ENCODE measurements at regions not wholly inside any gene's neighbourhood (a gene's known extent, or its start where the extent isn't known, plus 50 kb on each side); places are given as distances from the start of the nearest gene placed in this dataset.
"Not testable (repeated sequence)": the region's sequence is repeated elsewhere in the genome, so short reads cannot be mapped to it uniquely, and the experiment has no call there.

DNA sequence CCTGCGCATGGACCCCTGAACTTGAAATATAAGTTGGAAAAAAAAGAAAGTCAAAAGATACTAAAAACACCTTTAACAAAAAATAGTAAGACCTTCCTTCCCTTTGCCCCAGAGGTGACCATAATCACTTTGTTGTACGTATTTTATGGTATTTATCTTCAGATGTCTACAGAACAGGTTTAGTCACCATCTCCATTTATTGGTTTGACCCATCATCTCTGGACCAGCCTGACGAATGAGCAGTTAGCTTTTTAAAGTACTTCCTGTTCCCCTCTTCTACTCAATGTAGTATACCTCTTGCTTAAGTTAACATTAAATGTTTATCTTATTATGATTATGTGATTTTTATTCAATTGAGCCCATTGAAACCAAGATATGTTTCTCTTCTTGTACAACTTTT, 64.7 kb upstream of the CREB3L1 start:
- no peak for DNase-seq (ENCODE audit: extremely low spot score)
- ChIA-PET POLR2A (no interaction called here), CTCF (interaction anchor here (2.5 kb wide), 1 partner anchor 28 kb away, joined by 5 read pairs; no protein-coding TSS in a partner anchor)
- TF ChIP-seq, protein P1, sequence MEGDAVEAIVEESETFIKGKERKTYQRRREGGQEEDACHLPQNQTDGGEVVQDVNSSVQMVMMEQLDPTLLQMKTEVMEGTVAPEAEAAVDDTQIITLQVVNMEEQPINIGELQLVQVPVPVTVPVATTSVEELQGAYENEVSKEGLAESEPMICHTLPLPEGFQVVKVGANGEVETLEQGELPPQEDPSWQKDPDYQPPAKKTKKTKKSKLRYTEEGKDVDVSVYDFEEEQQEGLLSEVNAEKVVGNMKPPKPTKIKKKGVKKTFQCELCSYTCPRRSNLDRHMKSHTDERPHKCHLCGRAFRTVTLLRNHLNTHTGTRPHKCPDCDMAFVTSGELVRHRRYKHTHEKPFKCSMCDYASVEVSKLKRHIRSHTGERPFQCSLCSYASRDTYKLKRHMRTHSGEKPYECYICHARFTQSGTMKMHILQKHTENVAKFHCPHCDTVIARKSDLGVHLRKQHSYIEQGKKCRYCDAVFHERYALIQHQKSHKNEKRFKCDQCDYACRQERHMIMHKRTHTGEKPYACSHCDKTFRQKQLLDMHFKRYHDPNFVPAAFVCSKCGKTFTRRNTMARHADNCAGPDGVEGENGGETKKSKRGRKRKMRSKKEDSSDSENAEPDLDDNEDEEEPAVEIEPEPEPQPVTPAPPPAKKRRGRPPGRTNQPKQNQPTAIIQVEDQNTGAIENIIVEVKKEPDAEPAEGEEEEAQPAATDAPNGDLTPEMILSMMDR (IDR thresholded peaks at IDR 0.05; ENCODE audit: control extremely low read depth, extremely low read depth, low read depth, missing control alignments) = no peak

DNA sequence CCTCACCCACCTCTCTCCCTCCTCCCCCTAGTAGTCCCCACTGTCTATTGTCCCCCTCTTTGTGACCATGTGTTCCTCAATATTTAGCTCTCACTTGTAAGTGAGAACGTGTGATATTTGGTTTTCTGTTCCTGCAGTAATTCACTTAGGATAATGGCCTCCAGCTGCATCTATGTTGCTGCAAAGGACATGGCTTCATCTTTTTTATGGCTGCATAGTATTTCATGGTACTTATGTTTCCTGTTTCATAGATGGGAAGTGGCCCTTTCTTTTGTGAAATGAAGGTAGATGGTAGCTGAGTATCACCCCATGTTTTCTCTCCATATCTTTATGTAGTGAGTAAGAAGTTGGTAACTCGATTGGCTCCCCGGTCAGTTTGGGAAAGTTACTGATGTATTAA, 66.6 kb upstream of the CREB3L1 start:
- TF ChIP-seq, protein P1 (IDR thresholded peaks at IDR 0.05; ENCODE audit: control extremely low read depth, extremely low read depth, low read depth, missing control alignments) = no peak
- no peak for DNase-seq (ENCODE audit: extremely low spot score)
- ChIA-PET CTCF (interaction anchor here (0.9 to 1.5 kb wide), 2 partner anchors 21 to 29 kb away, joined by 3 to 5 read pairs; no protein-coding TSS in a partner anchor), POLR2A (no interaction called here)

DNA sequence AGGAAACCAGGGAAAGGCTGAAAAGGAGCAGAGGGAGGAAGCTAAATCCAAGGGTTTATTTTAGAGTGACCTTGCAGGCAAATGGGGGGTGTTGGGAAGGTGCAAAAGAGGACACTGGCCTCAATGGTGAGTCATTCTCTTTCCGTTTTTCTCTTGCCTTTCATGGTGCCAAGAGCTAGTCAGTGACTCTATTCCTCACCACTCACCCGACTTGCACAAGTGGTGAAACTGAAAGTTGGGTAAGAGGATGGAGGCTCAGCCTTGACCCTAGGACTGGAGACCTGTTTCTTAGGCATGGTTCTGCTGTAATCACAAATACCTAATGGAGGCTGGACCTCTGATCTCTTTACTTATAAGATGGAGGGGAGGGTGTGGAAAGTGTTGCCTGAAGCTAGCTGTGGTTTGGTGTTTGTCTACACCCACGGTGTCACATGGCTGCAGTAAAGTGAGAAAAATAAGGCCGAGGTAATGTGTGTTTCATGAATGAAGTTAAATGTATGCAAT, 67.3 kb upstream of the CREB3L1 start:
- ChIA-PET POLR2A (no interaction called here), CTCF (interaction anchor here (0.9 to 1.6 kb wide), 3 partner anchors 22 to 134 kb away, joined by 3 to 5 read pairs (median 3); no protein-coding TSS in a partner anchor)
- peak; percentile 51 for DNase-seq (ENCODE audit: extremely low spot score)

DNA sequence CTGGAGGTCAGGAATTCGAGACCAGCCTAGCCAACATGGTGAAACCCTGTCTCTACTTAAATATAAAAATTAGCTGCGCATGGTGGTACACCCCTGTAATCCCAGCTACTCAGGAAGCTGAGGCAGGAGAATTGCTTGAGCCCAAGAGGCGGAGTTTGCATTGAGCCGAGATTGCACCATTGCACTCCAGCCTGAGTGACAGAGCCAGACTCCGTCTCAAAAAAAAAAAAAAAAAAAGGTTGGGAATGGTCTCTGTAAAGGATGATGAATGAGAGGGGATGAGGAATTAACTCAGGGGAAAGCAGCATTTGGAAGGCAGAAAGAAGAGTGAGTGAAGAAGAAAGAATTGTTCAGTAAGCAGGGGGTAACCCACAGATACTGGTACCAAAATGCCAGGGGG, 67.8 kb upstream of the CREB3L1 start:
- CTCF ChIA-PET = interaction anchor here (1.0 to 1.6 kb wide), 2 partner anchors 30 to 134 kb away, joined by 3 to 5 read pairs; no protein-coding TSS in a partner anchor

More for the DNA sequence above, 67.3 kb upstream of the CREB3L1 start:
- TF ChIP-seq, protein P1 (IDR thresholded peaks at IDR 0.05; ENCODE audit: control extremely low read depth, extremely low read depth, low read depth, missing control alignments) = no peak

DNA sequence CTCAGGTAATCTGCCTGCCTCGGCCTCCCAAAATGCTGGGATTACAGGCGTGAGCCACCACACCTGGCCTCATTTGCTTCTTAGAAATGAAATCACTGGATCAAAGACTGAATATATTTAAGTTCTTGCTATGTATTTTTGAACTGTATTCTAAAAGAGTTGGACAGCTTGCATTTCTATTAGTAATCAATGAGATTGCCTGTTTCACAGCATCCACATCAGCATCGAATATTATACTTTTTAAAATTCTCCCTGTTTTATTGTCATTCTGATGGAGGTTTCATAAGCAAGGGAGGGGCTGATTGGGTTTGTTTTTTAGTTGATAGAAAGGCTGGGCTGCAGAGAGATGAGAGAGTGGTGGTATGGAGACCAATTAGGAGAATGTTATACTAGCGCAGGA, 68.7 kb upstream of the CREB3L1 start:
- ChIA-PET POLR2A (no interaction called here), CTCF (interaction anchor here (1.1 to 1.6 kb wide), 3 partner anchors 24 to 101 kb away, joined by 3 to 5 read pairs (median 3); no protein-coding TSS in a partner anchor)

More for the DNA sequence above, 67.8 kb upstream of the CREB3L1 start:
- POLR2A ChIA-PET; DNase-seq (ENCODE audit: extremely low spot score): not testable (repeated sequence)

DNA sequence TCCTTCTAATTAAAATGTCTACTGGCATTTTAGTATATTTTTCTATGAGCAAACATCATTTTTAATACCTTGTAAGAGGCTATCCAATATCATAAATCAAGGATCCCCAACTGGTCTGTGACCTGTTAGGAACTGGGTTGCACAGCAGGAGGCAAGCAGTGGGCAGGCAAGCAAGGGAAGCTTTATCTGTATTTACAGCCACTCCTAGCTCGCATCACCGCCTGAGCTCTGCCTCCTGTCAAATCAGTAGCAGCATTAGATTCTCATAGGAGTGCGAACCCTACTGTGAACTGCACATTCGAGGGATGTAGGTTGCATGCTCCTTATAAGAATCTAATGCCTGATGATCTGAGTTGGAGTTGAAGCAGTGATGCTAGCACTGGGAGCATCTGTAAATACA, 70.2 kb upstream of the CREB3L1 start:
- TF ChIP-seq, protein P1 (IDR thresholded peaks at IDR 0.05; ENCODE audit: control extremely low read depth, extremely low read depth, low read depth, missing control alignments) = no peak
- CTCF ChIA-PET = interaction anchor here (1.1 kb wide), 1 partner anchor 30 kb away, joined by 4 read pairs; no protein-coding TSS in a partner anchor
- POLR2A ChIA-PET = no interaction called here
- DNase-seq (ENCODE audit: extremely low spot score) = no peak

More for the DNA sequence above, 68.7 kb upstream of the CREB3L1 start:
- no peak for DNase-seq (ENCODE audit: extremely low spot score)
- TF ChIP-seq, protein P1 (IDR thresholded peaks at IDR 0.05; ENCODE audit: control extremely low read depth, extremely low read depth, low read depth, missing control alignments) = no peak

DNA sequence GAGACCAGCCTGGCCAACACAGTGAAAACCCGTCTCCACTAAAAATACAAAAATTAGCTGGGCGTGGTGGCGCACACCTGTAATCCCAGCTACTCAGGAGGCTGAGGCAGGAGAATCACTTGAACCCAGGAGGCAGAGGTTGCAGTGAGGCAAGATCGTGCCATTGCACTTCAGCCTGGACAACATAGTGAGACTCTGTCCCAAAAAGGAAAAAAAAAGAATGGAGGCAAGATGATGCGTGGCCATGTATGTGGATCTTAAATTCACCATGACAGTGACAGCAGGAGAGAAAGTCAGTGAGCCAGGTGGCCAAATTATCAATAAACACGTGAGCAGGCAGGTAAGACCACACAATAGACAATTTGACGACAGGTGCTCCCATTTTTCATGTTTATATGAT, 73.0 kb upstream of the CREB3L1 start:
- POLR2A ChIA-PET; DNase-seq (ENCODE audit: extremely low spot score); CTCF ChIA-PET: not testable (repeated sequence)

DNA sequence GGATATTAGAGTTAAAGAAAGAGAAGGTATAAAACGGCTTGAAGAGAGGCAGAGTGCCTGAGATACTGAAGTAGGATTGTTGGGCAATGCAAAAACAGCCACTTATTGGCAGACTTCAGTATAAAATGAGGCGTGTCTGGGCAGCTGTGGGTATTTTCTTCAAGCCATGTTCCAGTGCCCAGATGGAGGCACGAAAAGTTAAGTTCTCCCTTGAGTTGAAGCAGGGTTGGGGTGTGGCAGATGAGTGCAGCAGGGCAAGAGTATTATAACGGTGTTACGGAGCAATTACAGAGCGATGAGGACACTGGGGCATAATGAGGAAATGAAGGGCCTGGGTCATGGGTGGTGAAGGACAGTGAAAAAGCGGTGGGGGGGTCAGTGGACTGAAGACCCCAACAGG, 73.7 kb upstream of the CREB3L1 start:
- POLR2A ChIA-PET = no interaction called here
- CTCF ChIA-PET = no interaction called here
- TF ChIP-seq, protein P1 (IDR thresholded peaks at IDR 0.05; ENCODE audit: control extremely low read depth, extremely low read depth, low read depth, missing control alignments) = no peak
- no peak for DNase-seq (ENCODE audit: extremely low spot score)

All from GM10248 (cell line).